Liver (tissue), 8 donors: ENCODE measurements at regions not wholly inside any gene's neighbourhood (a gene's known extent, or its start where the extent isn't known, plus 50 kb on each side); places are given as distances from the start of the nearest gene placed in this dataset.

Source experiments
- DNase-seq: peaks from one replicate; pipeline ENCODE4 v3.0.0-alpha.2; 2017; ENCODE audit warnings: low spot score
- H3K27ac ChIP-seq, 2 donors: one replicate each; pipeline ENCODE4 v1.7.0; 2013; ENCODE audit warnings: inconsistent platforms in 2 of 2, low read length in 2 of 2, control low read depth in 1 of 2, low read depth in 1 of 2, mild to moderate bottlenecking in 1 of 2
- H3K27me3 ChIP-seq, 4 donors: one replicate each; pipeline versions ENCODE4 v1.6.1 to v1.7.0; 2013; ENCODE audit warnings: low read length in 3 of 4, inconsistent platforms in 1 of 4, mild to moderate bottlenecking in 1 of 4, moderate library complexity in 1 of 4; ENCODE audit not compliant: control insufficient read depth in 4 of 4, insufficient read depth in 4 of 4
- H3K36me3 ChIP-seq, 4 donors: one replicate each; pipeline versions ENCODE4 v1.6.1 to v1.7.0; 2013; ENCODE audit warnings: low read length in 3 of 4, mild to moderate bottlenecking in 3 of 4, low read depth in 1 of 4, moderate library complexity in 1 of 4; ENCODE audit not compliant: control insufficient read depth in 4 of 4, insufficient read depth in 3 of 4
- H3K4me1 ChIP-seq, 4 donors: one replicate each; pipeline versions ENCODE4 v1.6.1 to v1.7.0; 2013; ENCODE audit warnings: low read length in 3 of 4, mild to moderate bottlenecking in 3 of 4, moderate library complexity in 1 of 4; ENCODE audit not compliant: control insufficient read depth in 4 of 4, insufficient read depth in 4 of 4
- H3K4me3 ChIP-seq, 3 donors: one replicate each; pipeline versions ENCODE4 v1.6.1 to v1.7.0; 2013; ENCODE audit warnings: low read length in 3 of 3, control low read depth in 1 of 3, low read depth in 1 of 3, mild to moderate bottlenecking in 1 of 3
- H3K9ac ChIP-seq, 2 donors: one replicate each; pipeline ENCODE4 v1.7.0; 2013; ENCODE audit warnings: low read length in 2 of 2, mild to moderate bottlenecking in 2 of 2, moderate library complexity in 2 of 2, control low read depth in 1 of 2, low read depth in 1 of 2
- H3K9me3 ChIP-seq, 4 donors: one replicate each; pipeline versions ENCODE4 v1.6.1 to v1.7.0; 2013; ENCODE audit warnings: low read length in 3 of 4; ENCODE audit not compliant: control insufficient read depth in 4 of 4
- ATF3 ChIP-seq: IDR thresholded peaks from 2 replicates; pipeline ENCODE4 v1.6.1; 2016; ENCODE audit warnings: antibody characterized with exemption
- CTCF ChIP-seq: fragments of 150-350 bp; IDR thresholded peaks from 2 replicates; pipeline ENCODE4 v1.5.1; 2017; ENCODE audit warnings: improper control_type of control experiment, low read depth, low read length; ENCODE audit not compliant: missing input control
- EGR1 ChIP-seq, 2 donors: IDR thresholded peaks; 2 replicates each; pipeline ENCODE4 v1.6.1; 2016 to 2018; ENCODE audit warnings: antibody characterized with exemption in 2 of 2, low read depth in 2 of 2
- FOXA1 ChIP-seq: IDR thresholded peaks from 2 replicates; pipeline ENCODE4 v1.6.1; 2016; ENCODE audit warnings: antibody characterized with exemption
- FOXA2 ChIP-seq: IDR thresholded peaks from 2 replicates; pipeline ENCODE4 v1.6.1; 2016; ENCODE audit warnings: antibody characterized with exemption
- GABPA ChIP-seq, 2 donors: IDR thresholded peaks in 1 of 2; conservative IDR thresholded peaks in 1 of 2; 2 replicates each; pipeline ENCODE4 v1.6.1; 2016; ENCODE audit warnings: antibody characterized with exemption in 2 of 2, mild to moderate bottlenecking in 1 of 2, moderate library complexity in 1 of 2
- HNF4A ChIP-seq, 2 donors: conservative IDR thresholded peaks; 2 replicates each; pipeline ENCODE4 v1.6.1; 2016; ENCODE audit warnings: antibody characterized with exemption in 2 of 2, mild to moderate bottlenecking in 2 of 2
- HNF4G ChIP-seq: IDR thresholded peaks from 2 replicates; pipeline ENCODE4 v1.6.1; 2016; ENCODE audit warnings: antibody characterized with exemption
- JUND ChIP-seq, 2 donors: IDR thresholded peaks; 2 replicates each; pipeline ENCODE4 v1.6.1; 2016; ENCODE audit warnings: antibody characterized with exemption in 2 of 2
- NR2F2 ChIP-seq: IDR thresholded peaks from 2 replicates; pipeline ENCODE4 v1.6.1; 2016; ENCODE audit warnings: antibody characterized with exemption
- RAD21 ChIP-seq, 2 donors: IDR thresholded peaks; 2 replicates each; pipeline ENCODE4 v1.6.1; 2016; ENCODE audit warnings: antibody characterized with exemption in 2 of 2, mild to moderate bottlenecking in 2 of 2
- REST ChIP-seq: IDR thresholded peaks from 2 replicates; pipeline ENCODE4 v1.6.1; 2016; ENCODE audit warnings: antibody characterized with exemption, mild to moderate bottlenecking
- RXRA ChIP-seq, 2 donors: IDR thresholded peaks; 2 replicates each; pipeline ENCODE4 v1.6.1; 2017 to 2018; ENCODE audit warnings: antibody characterized with exemption in 2 of 2, mild to moderate bottlenecking in 1 of 2
- SP1 ChIP-seq: IDR thresholded peaks from 2 replicates; pipeline ENCODE4 v1.6.1; 2018; ENCODE audit warnings: antibody characterized with exemption, mild to moderate bottlenecking
- TAF1 ChIP-seq: conservative IDR thresholded peaks from 2 replicates; pipeline ENCODE4 v1.6.1; 2016; ENCODE audit warnings: antibody characterized with exemption, mild to moderate bottlenecking
- YY1 ChIP-seq: IDR thresholded peaks from 2 replicates; pipeline ENCODE4 v1.6.1; 2016; ENCODE audit warnings: antibody characterized with exemption, mild to moderate bottlenecking
- ZBTB33 ChIP-seq: IDR thresholded peaks from 2 replicates; pipeline ENCODE4 v1.6.1; 2016; ENCODE audit warnings: antibody characterized with exemption
- WGBS: extraction: QIAGEN DNeasy Blood & Tissue Kit; methylation state at CpG from one replicate; pipeline ENCODE4 v1.1.7; 2013; 5-methylcytosine and 5-hydroxymethylcytosine counted together
- donor health status: healthy.
- donor health status: healthy.
- donor health status: healthy.
- donor health status: healthy.
- donor health status: healthy.

- Histone ChIP-seq H3K27ac (no peak overlapping the region), H3K27me3 (no peaks in the 10 kb centered on the region), H3K4me1 (no peaks in the 10 kb centered on the region), H3K4me3 (no peak overlapping the region), H3K36me3 (no peaks in the 10 kb centered on the region), H3K9ac (no peak overlapping the region), H3K9me3 (no peaks in the 10 kb centered on the region)
- TF ChIP-seq CTCF (no peak), EGR1 (IDR thresholded peaks at IDR 0.05; ENCODE audit: low read depth in 2 of 2) (no peak), JUND (IDR thresholded peaks at IDR 0.05) (no peak), NR2F2 (no peak), GABPA (IDR thresholded peaks at IDR 0.05 in 1 of 2, conservative IDR thresholded peaks at IDR 0.05 in 1 of 2) (no peak), HNF4G (no peak), REST (no peak), RAD21 (IDR thresholded peaks at IDR 0.05) (no peak)
- no peak for DNase-seq
- WGBS, result 91% methylated on average over 3 of the region's 3 CpGs
These were observed 432.9 kb upstream of the DYNLRB2 start for GRCh38 chr16:80107900-80108299.

- Histone ChIP-seq H3K4me1 (no peaks in the 10 kb centered on the region), H3K36me3 (no peaks in the 10 kb centered on the region), H3K27me3 (no peaks in the 10 kb centered on the region), H3K4me3 (no peak overlapping the region), H3K9me3 (peaks cover 0 to 3% (median 0%) of the 10 kb centered on the region in 4 donors), H3K27ac (no peak overlapping the region), H3K9ac (no peak overlapping the region)
- no peak for DNase-seq
- TF ChIP-seq HNF4A (conservative IDR thresholded peaks at IDR 0.05), result no peak
- no peak for TF ChIP-seq CTCF
- TF ChIP-seq RAD21 (IDR thresholded peaks at IDR 0.05), result no peak
- no peak for TF ChIP-seq TAF1
- no peak for TF ChIP-seq FOXA2
- TF ChIP-seq REST, result no peak
- TF ChIP-seq NR2F2, result no peak
- no peak for TF ChIP-seq SP1
- no peak for TF ChIP-seq JUND (IDR thresholded peaks at IDR 0.05)
- TF ChIP-seq RXRA (IDR thresholded peaks at IDR 0.05), result no peak
- TF ChIP-seq ZBTB33, result no peak
- no peak for TF ChIP-seq HNF4G
- no peak for TF ChIP-seq FOXA1
- no peak for TF ChIP-seq ATF3
- TF ChIP-seq YY1, result no peak
- 41% methylated on average over 1 of the region's 1 CpG for WGBS
These were observed 435.0 kb upstream of the DYNLRB2 start for GRCh38 chr16:80105751-80106150.
